ENCODE measurements at regions not wholly inside any gene's neighbourhood (a gene's known extent, or its start where the extent isn't known, plus 50 kb on each side); places are given as distances from the start of the nearest gene placed in this dataset.
"Not testable (repeated sequence)": the region's sequence is repeated elsewhere in the genome, so short reads cannot be mapped to it uniquely, and the experiment has no call there.

DNA sequence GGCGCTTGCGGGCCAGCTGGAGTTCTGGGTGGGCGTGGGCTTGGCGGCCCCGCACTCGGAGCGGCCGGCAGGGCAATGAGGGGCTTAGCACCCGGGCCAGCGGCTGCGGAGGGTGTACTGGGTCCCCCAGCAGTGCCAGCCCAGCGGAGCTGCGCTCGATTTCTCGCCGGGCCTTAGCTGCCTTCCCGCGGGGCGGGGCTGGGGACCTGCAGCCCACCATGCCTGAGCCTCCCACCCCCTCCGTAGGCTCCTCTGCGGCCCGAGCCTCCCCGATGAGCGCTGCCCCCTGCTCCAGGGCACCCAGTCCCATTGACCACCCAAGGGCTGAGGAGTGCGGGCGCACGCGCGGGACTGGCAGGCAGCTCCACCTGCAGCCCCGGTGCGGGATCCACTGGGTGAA, 827.6 kb downstream of the PLOD2 start:
- DNase-seq: not testable (repeated sequence)

DNA sequence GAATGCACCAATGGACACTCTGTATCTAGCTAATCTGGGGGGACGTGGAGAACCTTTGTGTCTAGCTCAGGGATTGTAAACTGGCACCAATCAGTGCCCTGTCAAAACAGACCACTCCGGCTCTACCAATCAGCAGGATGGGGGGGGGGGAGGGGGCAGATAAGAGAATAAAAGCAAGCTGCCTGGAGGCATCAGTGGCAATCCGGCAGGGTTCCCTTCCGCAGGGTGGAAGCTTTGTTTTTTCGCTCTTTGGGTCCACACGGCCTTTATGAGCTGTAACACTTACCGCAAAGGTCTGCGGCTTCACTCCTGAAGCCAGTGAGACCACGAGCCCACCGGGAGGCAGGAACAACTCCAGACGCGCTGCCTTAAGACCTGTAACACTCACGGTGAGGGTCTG, 827.1 kb downstream of the PLOD2 start:
- no peak for DNase-seq

DNA sequence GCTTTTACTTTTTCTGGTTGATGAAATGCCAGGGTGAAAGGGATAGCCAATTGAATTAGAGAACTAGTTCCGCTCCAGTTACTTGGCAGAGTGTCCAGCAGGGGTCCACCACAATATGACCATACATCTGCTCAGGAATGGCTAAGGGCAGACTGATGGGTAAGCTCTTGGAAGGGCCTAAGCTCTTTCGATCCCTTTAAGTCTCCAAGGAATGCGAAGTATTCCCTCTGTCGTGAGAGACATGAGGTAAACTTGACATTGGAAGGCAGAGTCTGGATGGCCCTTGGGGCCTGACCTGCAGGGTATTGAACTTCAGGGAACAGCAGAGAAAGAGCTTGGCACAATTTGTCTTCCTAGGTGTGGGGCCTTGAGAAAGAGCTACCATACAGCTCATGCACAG, 805.8 kb downstream of the PLOD2 start:
- DNase-seq: no peak

DNA sequence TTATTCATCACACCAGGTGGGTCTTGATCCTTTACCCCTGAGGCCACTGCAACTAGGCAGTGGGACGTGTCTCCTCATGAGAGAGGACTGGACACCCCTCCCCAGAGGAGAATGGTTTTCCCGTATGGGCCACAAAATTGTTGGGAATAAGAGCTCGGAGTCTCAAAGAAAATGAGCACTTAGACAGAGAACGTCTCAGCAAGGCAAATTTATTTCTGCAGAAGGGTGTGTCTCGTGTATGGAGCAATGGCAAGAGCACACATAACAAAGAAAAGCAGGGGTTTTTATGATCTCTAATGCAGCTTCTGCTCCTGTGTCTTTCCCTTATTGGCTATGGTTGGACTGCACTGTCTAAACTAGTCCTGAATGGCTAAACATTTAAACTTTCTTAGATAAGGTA, 803.5 kb downstream of the PLOD2 start:
- DNase-seq: no peak

DNA sequence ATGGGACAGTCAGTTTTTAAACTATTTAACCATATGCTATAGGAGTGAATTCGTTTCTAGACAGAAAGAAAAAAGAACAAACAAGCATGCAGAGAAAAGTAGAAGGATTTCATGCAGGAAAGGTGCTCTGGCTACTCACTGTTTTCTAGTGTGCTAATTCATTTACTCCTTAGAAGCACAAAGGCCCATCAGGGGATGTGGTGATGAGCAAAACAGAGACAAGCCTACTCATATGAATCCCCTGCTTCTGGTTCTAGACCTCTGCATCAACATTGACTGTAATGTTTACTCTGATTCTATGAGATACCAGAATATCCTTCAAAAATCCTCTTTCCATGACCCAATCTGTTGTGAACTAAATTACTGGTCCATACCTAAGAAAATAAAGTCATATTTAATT, 801.9 kb downstream of the PLOD2 start:
- no peak for DNase-seq

DNA sequence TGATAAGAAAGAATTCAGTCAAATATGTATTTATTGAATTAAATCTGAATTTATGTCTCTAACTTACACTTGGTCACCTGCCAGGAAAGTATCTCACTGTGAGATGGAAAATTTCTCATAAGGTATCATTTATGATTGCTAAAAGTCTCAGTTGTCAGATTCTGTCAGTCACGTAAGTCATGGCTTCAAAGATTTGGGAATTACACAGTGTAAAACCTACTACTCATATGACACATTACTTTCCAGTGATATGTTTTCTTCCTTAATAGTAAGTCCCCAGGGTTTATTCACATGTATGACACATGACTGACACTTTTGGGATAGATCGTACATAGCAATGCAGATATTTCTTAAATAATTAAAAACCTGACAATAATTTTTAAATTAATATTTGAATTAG, 792.2 kb downstream of the PLOD2 start:
- no peak for DNase-seq

DNA sequence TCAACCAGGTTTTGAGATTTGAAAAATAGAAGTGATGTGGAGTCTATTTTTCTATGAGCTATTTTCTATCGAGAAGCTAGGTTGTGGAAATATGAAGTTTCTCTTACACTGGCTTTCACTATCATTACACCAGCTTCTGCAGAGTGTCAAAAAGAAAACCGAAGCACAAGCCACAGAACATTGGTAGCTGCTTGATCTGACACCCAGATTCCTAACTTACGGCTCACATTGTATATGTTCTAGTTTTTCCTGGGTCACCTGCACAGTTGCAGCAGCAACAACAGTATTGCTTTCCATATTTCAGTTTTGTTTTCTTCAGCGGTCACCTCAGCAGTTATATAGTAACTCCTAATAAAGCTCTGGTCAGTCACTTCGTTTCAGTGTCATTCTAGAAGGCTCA, 790.1 kb downstream of the PLOD2 start:
- DNase-seq: no peak

DNA sequence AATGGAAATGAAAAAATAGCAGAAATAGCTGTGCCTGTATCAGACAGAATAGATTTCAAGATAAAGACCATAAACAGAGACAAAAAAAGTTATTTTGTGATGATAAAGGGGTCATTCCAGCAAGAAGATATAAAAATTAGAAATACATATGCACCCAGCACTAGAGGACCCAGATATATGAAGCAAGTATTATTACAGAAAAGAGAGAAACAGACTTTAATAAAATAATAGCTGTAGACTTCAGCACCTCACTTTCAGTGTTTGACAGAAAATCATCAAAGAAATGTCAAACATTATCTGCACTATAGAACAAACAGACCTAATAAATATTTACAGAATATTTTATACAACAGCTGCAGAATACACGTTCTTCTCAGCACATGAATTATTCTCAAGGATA, 783.7 kb downstream of the PLOD2 start:
- DNase-seq: no peak

DNA sequence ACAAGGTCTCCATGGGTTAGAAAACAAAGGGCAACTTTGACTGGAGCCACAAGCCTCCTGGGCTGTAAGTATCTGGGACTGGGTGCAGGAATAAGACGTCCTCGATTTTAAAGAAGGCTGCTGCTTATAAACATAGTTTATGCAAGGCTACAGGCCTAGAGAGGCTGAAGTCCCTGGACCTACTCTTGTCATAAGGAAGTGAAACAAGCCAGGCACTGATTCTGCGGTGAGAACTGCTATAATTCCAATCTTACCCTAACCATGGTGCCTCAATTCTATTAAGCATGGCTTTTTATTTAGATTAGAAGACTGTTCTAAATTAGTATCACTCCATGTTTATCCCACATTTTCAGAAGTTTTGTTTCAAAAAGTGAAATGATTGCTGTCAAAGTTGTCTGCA, 777.6 kb downstream of the PLOD2 start:
- DNase-seq: no peak

DNA sequence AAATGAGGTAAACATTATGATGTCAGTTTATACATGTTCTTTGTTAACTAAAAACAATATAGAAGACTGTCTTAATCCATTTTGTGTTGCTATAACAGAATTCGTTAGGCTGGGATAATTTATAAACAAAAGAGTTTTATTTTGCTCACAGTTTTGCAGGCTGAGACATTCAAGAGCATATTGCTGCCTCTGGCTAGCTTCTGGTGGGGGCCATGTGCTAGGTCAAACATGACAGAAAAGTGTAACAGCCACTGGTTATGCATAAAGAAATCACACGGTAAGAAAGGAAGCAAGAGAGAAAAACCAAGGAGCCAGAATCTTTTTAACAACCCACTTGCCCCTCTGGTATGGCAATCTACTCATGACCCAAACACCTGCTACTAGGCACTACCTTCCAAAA, 776.7 kb downstream of the PLOD2 start:
- DNase-seq: no peak

DNA sequence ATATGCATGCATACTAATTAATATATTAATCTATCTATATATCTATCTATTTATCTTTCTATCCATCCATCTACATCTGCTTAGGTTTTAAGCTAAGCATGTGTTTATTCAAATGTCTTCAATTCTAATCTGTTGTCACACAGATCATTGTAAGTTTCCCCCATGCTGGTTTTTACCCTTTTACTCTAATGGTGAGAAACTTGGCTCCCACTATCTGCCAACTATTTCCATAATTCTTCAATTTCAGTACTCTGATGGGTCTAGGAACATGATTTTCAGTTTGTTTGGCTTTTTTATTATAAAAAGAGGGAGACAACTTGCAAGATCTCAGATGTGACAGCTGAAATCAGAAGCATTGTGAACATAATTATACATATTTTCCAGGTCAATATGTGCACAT, 773.8 kb downstream of the PLOD2 start:
- DNase-seq: no peak

DNA sequence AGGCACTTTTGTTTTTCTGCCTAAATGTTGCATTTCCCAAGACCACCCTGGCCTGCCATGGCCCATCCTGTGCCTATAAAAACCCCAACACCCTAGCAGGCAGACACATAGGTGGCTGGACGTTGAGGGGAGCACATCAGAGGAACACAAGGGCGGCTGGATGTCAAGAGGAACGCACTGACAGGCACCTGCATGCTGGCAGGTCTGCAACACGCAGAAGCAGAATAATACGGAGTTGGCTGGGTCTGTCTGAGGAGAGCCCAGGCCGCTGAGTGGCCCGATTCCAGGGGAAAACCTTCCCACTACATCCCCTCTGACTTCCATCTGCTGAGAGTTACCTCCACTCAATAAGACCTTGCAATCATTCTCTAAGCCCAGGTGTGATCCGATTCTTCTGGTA, 765.6 kb downstream of the PLOD2 start:
- DNase-seq: no peak

DNA sequence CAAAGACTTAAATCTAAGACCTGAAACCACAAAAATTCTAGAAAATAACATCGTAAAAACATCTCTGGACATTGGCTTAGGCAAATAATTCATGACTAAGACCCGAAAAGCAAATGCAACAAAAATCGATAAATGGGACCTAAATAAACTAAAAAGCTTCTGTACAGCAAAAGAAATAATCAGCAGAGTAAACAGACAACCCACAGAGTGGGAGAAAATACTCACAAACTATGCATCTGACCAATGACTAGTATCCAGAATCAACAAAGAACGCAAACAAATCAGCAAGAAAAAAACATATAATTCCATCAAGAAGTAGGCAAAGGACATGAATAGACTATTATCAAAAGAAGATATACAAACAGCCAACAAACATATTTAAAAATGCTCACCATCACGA, 749.4 kb downstream of the PLOD2 start:
- DNase-seq: no peak

DNA sequence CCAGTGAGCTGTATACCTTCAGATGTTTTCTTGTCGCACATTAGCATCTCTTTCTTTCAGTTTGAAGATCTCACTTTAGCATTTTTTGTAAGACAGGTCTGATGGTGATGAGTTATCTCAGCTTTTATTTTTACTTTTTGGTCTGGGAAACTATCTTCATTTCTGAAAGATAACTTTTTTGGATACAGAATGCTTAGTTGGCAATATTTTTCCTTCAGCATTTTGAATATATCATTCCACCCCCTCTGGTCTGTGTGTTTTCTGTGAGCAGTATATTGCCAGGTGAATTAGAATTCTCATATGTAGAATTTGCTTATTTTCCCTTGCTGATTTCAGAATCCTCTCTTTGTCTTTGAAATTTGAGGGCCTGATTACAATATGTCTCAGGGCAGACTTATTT, 743.3 kb downstream of the PLOD2 start:
- DNase-seq: no peak

DNA sequence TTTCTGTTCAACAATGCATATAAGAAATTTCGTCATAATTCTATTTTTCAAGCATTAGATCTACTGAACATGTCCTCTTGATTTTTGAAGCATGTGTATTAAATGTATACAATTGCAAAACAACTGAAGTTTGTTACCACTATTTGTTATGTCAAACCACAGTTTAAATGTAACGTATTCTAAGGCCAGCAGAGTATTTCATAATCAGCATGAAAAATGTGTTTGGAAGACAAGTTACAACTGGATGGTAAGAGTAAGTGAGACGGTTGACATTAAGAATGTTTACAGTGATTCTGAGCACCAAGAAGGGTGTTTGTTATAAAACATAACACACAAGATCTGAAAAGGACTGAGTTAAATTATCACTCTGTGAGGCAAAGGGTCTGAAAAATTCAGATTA, 738.4 kb downstream of the PLOD2 start:
- no peak for DNase-seq

DNA sequence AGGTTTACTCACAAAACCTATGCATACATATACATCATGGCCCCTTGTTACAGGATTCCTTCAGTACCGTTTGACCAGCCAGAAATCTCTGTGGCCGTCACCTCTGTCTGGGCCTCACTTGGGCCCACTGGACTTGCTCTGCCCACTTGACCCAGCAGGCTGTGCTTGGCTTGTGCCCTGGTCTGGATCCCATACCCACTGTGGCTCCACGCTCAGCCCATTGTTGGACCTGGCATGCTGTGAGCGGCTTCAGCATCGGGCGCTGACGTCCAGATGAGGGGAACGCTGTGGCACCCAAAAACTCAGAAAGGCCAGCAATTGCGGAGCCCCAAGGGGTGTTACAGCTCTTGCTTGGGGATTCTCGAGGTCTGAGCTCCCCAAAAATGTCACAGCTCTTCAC, 733.6 kb downstream of the PLOD2 start:
- DNase-seq: no peak

DNA sequence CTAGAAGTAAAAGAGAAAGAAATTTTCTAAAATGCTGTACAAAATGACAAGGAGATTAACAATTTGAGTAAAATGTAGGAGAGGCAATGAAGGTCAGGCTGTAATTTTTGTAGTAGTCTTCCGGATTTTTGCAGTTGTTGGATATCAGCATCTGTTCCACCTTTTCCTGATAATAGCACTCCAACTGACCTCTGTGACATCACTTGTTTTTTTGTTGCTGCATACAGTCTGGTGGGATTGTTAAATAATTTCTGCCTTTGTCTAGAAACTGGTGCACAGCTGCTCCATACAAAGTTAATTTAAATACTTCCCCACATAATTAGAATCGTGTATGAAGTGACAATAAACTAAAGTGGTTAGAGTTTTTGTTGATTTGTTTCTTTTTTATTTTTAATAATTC, 731.4 kb downstream of the PLOD2 start:
- DNase-seq: no peak

DNA sequence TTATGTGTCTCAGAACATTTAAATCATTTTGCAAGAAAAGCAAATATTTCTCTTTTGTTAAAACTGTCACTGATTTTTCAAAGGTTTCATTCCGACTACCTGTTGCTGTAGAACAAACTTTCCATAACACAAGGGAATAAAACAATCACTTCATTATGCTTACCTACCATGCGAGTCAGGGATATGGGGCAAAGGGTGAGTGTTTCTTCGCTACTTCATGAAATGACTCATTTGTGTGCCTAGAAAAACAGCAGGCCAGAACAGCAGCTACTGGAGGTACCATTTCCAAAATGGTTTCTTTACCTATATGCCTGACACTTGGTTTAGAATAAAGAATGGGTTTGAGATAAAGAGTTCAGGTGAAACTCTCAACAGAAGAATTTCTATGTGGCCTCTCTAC, 712.5 kb downstream of the PLOD2 start:
- no peak for DNase-seq

DNA sequence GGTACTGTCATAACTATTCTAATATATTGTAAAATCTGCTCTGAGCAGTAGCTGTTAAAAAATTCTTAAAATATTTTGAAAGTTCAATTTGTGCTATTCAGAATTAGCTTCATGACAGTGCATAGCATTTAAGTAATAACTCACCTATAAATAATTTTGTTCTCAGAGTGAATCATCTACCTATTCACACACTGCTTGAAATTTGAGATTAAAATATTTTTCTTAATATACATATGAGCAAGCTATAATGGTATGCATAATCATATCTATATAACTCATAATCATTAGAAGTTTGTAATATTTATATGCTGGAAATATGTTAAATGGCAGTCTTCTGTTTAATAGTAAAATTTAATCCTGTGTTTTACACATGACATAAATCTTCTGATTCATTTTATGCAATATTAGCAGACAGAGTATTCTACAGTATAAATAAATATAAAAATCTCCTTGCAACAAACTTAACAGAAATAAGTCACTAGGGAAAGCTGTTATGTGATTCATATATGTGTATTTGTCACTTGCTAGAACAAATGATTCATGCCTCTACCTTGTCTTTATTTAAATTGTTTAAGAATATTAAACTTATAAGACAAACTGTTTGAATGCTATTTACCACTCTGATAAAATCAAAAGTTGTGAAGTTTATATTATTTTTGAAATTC, 710.8 kb downstream of the PLOD2 start:
- no peak for DNase-seq

DNA sequence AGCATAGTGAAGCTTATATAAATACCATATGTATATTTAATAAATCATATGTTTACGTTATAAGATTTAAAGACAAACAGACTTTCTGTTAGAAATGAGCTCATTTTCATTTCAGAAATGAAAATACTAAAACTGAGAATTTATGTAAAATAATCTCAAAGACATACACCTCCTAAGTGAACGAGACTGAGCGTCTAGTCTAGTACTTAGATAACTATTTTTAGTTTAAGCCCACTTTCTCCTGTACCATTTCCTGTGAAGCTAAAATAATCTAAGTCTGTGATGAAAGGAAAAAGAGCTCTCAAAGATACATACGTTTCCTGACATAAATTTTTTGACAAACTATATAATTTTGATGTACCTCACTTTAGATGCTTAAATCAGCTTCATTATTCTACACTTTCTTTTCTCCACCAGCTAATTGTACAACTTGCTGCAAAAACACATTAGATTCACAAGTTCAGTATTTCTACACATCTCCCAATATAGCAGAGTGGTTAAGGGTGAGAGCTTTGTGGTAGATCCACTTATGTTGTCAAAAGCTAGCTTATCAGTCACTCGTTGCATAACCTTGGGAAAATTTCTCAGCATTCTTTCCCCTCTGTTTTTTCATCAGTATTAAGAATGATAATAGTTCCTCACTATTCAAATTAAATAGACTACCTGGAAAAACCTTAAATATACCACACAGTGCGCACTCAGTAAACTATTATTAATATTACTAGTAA, 703.0 kb downstream of the PLOD2 start:
- no peak for DNase-seq

DNA sequence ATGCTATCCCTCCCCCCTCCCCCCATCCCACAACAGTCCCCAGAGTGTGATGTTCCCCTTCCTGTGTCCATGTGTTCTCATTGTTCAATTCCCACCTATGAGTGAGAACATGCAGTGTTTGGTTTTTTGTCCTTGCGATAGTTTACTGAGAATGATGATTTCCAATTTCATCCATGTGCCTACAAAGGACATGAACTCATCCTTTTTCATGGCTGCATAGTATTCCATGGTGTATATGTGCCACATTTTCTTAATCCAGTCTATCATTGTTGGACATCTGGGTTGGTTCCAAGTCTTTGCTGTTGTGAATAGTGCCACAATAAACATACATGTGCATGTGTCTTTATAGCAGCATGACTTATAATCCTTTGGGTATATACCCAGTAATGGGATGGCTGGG, 701.3 kb downstream of the PLOD2 start:
- DNase-seq: not testable (repeated sequence)

DNA sequence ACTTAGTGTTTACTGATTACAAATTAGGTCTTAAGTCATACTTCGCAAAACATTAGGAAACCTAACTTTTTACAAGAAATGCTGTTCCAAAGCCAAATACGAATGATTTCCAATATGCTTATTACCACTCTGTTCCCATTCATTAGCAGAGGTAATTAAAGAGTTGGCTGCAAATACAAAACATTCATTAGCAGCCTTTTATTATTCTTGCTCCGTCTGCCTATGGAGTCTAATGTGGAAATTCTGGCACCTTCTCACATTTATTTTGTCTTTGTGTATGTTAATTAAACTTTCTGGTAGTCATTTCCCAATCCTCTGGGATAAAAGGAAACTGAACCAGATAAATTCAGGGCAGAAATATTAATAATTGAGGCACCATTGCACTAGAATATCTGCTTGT, 689.0 kb downstream of the PLOD2 start:
- no peak for DNase-seq

DNA sequence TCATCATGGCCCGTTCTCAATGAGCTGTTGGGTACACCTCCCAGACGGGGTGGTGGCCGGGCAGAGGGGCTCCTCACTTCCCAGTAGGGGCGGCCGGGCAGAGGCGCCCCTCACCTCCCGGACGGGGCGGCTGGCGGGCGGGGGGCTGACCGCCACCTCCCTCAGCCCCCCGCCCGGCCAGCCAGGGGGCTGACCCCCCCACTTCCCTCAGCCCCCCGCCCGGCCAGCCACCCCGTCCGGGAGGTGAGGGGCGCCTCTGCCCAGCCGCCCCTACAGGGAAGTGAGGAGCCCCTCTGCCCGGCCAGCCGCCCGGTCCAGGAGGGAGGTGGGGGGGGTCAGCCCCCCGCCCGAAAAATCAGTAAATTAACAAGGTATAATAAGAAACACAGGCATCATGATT, 678.2 kb downstream of the PLOD2 start:
- DNase-seq: not testable (repeated sequence)

DNA sequence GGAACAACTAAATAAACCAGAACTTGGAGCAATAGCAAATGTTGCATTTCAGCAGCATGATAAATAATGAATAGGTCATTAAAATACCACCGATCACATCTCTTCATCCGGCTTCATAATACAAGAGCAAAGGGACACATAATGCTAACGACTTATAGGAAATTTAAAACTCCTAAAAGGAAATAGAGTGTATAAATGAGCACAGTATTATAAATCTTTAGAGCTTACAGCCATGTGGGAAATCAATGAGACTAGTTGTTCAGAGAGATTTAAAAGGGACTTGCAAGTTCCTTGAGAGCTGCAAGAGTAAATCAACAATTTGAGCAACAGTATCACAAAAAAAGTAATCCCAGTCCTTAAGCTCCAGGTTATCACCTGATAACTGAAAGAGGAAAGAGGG, 677.0 kb downstream of the PLOD2 start:
- no peak for DNase-seq

DNA sequence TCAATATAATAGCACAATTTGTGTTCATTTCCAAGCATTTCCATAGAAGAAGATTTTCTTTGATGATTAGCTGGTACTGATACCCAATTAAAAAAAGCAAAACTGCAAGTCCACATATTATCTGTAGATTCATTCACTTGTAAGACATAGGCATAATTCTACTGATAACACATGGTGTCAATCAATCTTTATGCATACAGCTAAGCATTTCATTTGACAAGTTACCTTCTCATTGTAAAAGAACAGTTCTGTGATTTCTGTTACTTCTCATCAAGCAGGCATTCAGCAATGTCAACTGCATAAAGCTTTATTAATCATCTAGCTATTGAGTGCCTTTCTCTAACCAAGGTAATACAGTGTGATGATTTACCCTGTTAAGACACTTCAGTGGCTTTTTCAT, 672.0 kb downstream of the PLOD2 start:
- DNase-seq: no peak

Data from suppressor macrophage treated with lipopolysaccharide for 1 hour (primary cell).